Fibroblast of lung (primary cell): ENCODE measurements at regions not wholly inside any gene's neighbourhood (a gene's known extent, or its start where the extent isn't known, plus 50 kb on each side); places are given as distances from the start of the nearest gene placed in this dataset.

Source experiments
- DNase-seq, 2 donors: peaks; one replicate each; pipeline versions ENCODE4 v3.0.0 to v3.0.0-alpha.2; 2010; ENCODE audit warnings: low read depth in 2 of 2
- H2AFZ ChIP-seq: 2 replicates; pipeline ENCODE4 v1.5.1; 2012; ENCODE audit warnings: low read length, control low read depth, inconsistent platforms
- H3K27ac ChIP-seq: 2 replicates; pipeline ENCODE4 v1.5.1; 2011; ENCODE audit warnings: low read length, control low read depth; ENCODE audit not compliant: insufficient read depth
- H3K27me3 ChIP-seq: 2 replicates; pipeline ENCODE4 v1.5.1; 2011; ENCODE audit warnings: mild to moderate bottlenecking, low read length; ENCODE audit not compliant: control insufficient read depth, insufficient read depth
- H3K36me3 ChIP-seq: 2 replicates; pipeline ENCODE4 v1.5.1; 2011; ENCODE audit warnings: low read length; ENCODE audit not compliant: control insufficient read depth, insufficient read depth
- H3K4me1 ChIP-seq: 2 replicates; pipeline ENCODE4 v1.5.1; 2011; ENCODE audit warnings: low read length; ENCODE audit not compliant: control insufficient read depth, insufficient read depth; ENCODE audit errors: extremely low read depth
- H3K4me2 ChIP-seq: 2 replicates; pipeline ENCODE4 v1.5.1; 2011; ENCODE audit warnings: low read length, control low read depth; ENCODE audit not compliant: insufficient read depth; ENCODE audit errors: extremely low read depth
- H3K4me3 ChIP-seq, 4 experiments: fragments of 200-600 bp in 1 of 4; sonication (generic) in 1 of 4; replicated peaks in 1 of 4; 2 replicates each; pipeline ENCODE4 v1.5.1; 2011 to 2016; ENCODE audit warnings: low read length in 4 of 4, low read depth in 3 of 4, mild to moderate bottlenecking in 3 of 4, control low read depth in 2 of 4, inconsistent platforms in 1 of 4, mixed read lengths in 1 of 4; ENCODE audit not compliant: insufficient read depth in 1 of 4; ENCODE audit errors: control extremely low read depth in 1 of 4
- H3K79me2 ChIP-seq: 2 replicates; pipeline ENCODE4 v1.5.1; 2012; ENCODE audit warnings: mild to moderate bottlenecking, low read length, inconsistent platforms; ENCODE audit not compliant: control insufficient read depth, insufficient read depth
- H3K9ac ChIP-seq: 2 replicates; pipeline ENCODE4 v1.5.1; 2011; ENCODE audit warnings: mild to moderate bottlenecking, low read length, control low read depth; ENCODE audit not compliant: insufficient read depth
- H3K9me3 ChIP-seq: 2 replicates; pipeline ENCODE4 v1.5.1; 2012; ENCODE audit warnings: low read depth, low read length; ENCODE audit not compliant: control insufficient read depth, insufficient read depth
- H4K20me1 ChIP-seq: 2 replicates; pipeline ENCODE4 v1.5.1; 2011; ENCODE audit warnings: low read length; ENCODE audit not compliant: control insufficient read depth, insufficient read depth; ENCODE audit errors: extremely low read depth
- CTCF ChIP-seq, 2 donors: IDR thresholded peaks in 1 of 2; conservative IDR thresholded peaks in 1 of 2; 1 replicate in 1 of 2; 2 replicates in 1 of 2; pipeline ENCODE4 v1.5.1; 2011 to 2012; ENCODE audit warnings: low read length in 2 of 2, control low read depth in 1 of 2, inconsistent platforms in 1 of 2, low read depth in 1 of 2, mild to moderate bottlenecking in 1 of 2
- EZH2 ChIP-seq: IDR thresholded peaks from 2 replicates; pipeline ENCODE4 v1.5.1; 2012; ENCODE audit warnings: low read length, control low read depth, mild to moderate bottlenecking; ENCODE audit errors: missing control alignments

DNA sequence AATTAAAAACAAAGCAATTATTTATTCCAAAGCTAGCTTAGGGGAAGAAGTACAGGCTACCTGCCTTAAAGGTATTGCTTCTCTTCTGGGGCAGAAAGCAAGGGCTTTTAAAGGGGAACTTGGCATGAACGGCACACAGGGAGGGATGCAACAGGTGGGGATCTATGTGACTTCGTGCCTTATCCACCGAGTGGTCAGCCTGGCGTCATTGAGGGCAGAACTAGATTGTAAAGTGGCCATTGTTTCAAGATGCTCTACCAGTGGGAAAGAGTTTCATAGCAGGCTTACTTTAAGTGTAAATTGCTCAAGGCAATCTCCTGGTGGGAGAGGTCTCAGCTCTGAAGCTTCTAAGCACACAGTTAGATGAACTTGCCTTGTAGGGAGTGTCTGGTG is 360.4 kb downstream of the ATP23 start:
- no peak for DNase-seq
- no peak overlapping the region for H3K4me3 ChIP-seq
- no peaks in the 10 kb centered on the region for H4K20me1 ChIP-seq
- H3K9me3 ChIP-seq = no peaks in the 10 kb centered on the region
- H3K27ac ChIP-seq = no peak overlapping the region
- H3K9ac ChIP-seq = no peak overlapping the region
- H3K79me2 ChIP-seq = no peaks in the 10 kb centered on the region
- no peak overlapping the region for H3K4me2 ChIP-seq
- no peaks in the 10 kb centered on the region for H3K27me3 ChIP-seq
- TF ChIP-seq EZH2 (no peak), CTCF (conservative IDR thresholded peaks at IDR 0.05 in 1 of 2, IDR thresholded peaks at IDR 0.05 in 1 of 2; ENCODE audit: low read depth in 1 of 2, low read length in 2 of 2) (no peak)
- no peaks in the 10 kb centered on the region for H3K36me3 ChIP-seq
- H3K4me1 ChIP-seq = no peaks in the 10 kb centered on the region
- H2AFZ ChIP-seq = no peak overlapping the region

- Histone ChIP-seq H3K27ac (no peak overlapping the region), H3K4me2 (no peak overlapping the region), H3K4me3 (no peak overlapping the region), H2AFZ (no peak overlapping the region), H3K36me3 (no peaks in the 10 kb centered on the region), H3K4me1 (no peaks in the 10 kb centered on the region), H4K20me1 (no peaks in the 10 kb centered on the region), H3K9me3 (no peaks in the 10 kb centered on the region), H3K9ac (no peak overlapping the region), H3K79me2 (no peaks in the 10 kb centered on the region), H3K27me3 (no peaks in the 10 kb centered on the region)
- no peak for TF ChIP-seq CTCF (conservative IDR thresholded peaks at IDR 0.05 in 1 of 2, IDR thresholded peaks at IDR 0.05 in 1 of 2; ENCODE audit: low read depth in 1 of 2, low read length in 2 of 2)
- no peak for TF ChIP-seq EZH2
- no peak for DNase-seq
These were observed 361.2 kb downstream of the ATP23 start for GRCh38 chr12:58302487-58303011.

DNA sequence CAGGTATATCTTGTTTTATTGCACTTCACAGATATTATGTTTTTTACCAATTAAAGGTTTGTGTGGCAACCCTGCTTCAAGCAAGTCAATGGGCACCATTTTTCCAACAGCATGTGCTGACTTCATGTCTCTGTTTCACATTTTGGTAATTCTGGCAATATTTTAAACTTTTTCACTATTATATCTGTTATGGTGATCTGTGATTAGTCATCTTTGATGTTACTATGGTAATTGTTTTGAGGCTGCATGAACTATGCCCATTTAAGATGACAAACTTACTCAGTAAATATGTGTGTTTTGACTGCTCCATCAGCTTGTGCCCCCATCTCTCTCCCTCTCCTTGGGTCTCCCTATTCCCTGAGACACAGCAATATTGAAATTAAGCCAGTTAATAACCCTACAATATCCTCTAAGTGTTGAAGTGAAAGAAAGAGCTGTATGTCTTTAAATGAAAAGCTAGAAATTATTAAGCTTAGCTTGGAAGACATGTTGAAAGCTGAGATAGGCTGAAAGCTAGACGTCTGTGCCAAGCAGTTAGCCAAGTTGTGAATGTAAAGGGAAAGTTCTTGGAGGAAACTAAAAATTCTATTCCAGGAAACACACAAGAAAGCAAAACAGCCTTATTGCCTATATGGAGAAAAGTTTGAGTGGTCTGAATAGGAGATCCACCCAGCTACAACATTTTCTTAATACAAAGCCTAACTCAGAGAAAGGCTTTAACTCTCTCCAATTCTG is 365.1 kb downstream of the ATP23 start:
- no peaks in the 10 kb centered on the region for H3K9me3 ChIP-seq
- no peaks in the 10 kb centered on the region for H3K27me3 ChIP-seq
- DNase-seq = no peak
- H3K4me3 ChIP-seq = no peak overlapping the region
- TF ChIP-seq EZH2 = no peak
- H3K27ac ChIP-seq = no peak overlapping the region
- no peaks in the 10 kb centered on the region for H3K36me3 ChIP-seq
- no peak overlapping the region for H3K4me2 ChIP-seq
- no peak overlapping the region for H2AFZ ChIP-seq
- no peak overlapping the region for H3K9ac ChIP-seq
- H4K20me1 ChIP-seq = no peaks in the 10 kb centered on the region
- H3K4me1 ChIP-seq = peaks cover 2% of the 10 kb centered on the region
- H3K79me2 ChIP-seq = no peaks in the 10 kb centered on the region
